ENCODE measurements at regions not wholly inside any gene's neighbourhood (a gene's known extent, or its start where the extent isn't known, plus 50 kb on each side); places are given as distances from the start of the nearest gene placed in this dataset.

- TF ChIP-seq CTCF (conservative IDR thresholded peaks at IDR 0.05) (no peak), ZFX (IDR thresholded peaks at IDR 0.05) (no peak)
These were observed 504.3 kb upstream of the MARCKS start for GRCh38 chr6:113352831-113353230.

Data from C4-2B (cell line).